H9 (cell line): ENCODE measurements at regions not wholly inside any gene's neighbourhood (a gene's known extent, or its start where the extent isn't known, plus 50 kb on each side); places are given as distances from the start of the nearest gene placed in this dataset.
A peak's percentile ranks its signal among the peaks of the same experiment; 100 is the strongest.
"Not testable (repeated sequence)": the region's sequence is repeated elsewhere in the genome, so short reads cannot be mapped to it uniquely, and the experiment has no call there.

ENCODE experiments used
- DNase-seq: peaks from one replicate; pipeline ENCODE4 v3.0.0-alpha.2; 2017
- H2AFZ ChIP-seq: one replicate; pipeline ENCODE4 v1.6.1; 2013; ENCODE audit warnings: mild to moderate bottlenecking, low read length, control low read depth, moderate library complexity
- H2AK5ac ChIP-seq: 2 replicates; pipeline ENCODE4 v1.6.1; 2013; ENCODE audit warnings: low read length, control low read depth, mixed read lengths; ENCODE audit not compliant: insufficient read length
- H2BK120ac ChIP-seq: one replicate; pipeline ENCODE4 v1.6.1; 2013; ENCODE audit warnings: low read depth, mild to moderate bottlenecking, low read length, control low read depth, inconsistent platforms; ENCODE audit not compliant: poor library complexity, severe bottlenecking
- H2BK12ac ChIP-seq: 2 replicates; pipeline ENCODE4 v1.6.1; 2013; ENCODE audit warnings: low read length, control low read depth, mixed read lengths, low read depth; ENCODE audit not compliant: insufficient read length
- H2BK15ac ChIP-seq: 2 replicates; pipeline ENCODE4 v1.6.1; 2013; ENCODE audit warnings: low read depth, low read length, control low read depth
- H2BK20ac ChIP-seq: one replicate; pipeline ENCODE4 v1.6.1; 2013; ENCODE audit warnings: low read depth, mild to moderate bottlenecking, low read length, control low read depth, inconsistent platforms; ENCODE audit not compliant: poor library complexity, severe bottlenecking
- H2BK5ac ChIP-seq: 2 replicates; pipeline ENCODE4 v1.6.1; 2013; ENCODE audit warnings: low read length, control low read depth, mixed read lengths; ENCODE audit not compliant: insufficient read length
- H3K14ac ChIP-seq: 2 replicates; pipeline ENCODE4 v1.6.1; 2013; ENCODE audit warnings: low read length, control low read depth; ENCODE audit not compliant: insufficient read depth
- H3K18ac ChIP-seq: 2 replicates; pipeline ENCODE4 v1.6.1; 2013; ENCODE audit warnings: low read depth, mild to moderate bottlenecking, mixed read lengths, low read length, control low read depth; ENCODE audit not compliant: insufficient read length
- H3K23ac ChIP-seq: 2 replicates; pipeline ENCODE4 v1.6.1; 2013; ENCODE audit warnings: low read length, control low read depth, mixed read lengths, low read depth; ENCODE audit not compliant: insufficient read length
- H3K23me2 ChIP-seq: 2 replicates; pipeline ENCODE4 v1.6.1; 2013; ENCODE audit warnings: low read depth, mild to moderate bottlenecking, mixed read lengths, low read length, control low read depth; ENCODE audit not compliant: insufficient read length, poor library complexity, severe bottlenecking
- H3K27ac ChIP-seq: 2 replicates; pipeline ENCODE4 v1.5.1; 2013; ENCODE audit warnings: low read length, control low read depth, mixed read lengths, low read depth; ENCODE audit not compliant: insufficient read length
- H3K27me3 ChIP-seq: 2 replicates; pipeline ENCODE4 v1.6.1; 2013; ENCODE audit warnings: low read length, control low read depth, inconsistent platforms; ENCODE audit not compliant: insufficient read depth
- H3K4ac ChIP-seq: 2 replicates; pipeline ENCODE4 v1.6.1; 2013; ENCODE audit warnings: low read depth, mild to moderate bottlenecking, control low read depth, inconsistent platforms, low read length, moderate library complexity
- H3K4me1 ChIP-seq: 2 replicates; pipeline ENCODE4 v1.6.1; 2013; ENCODE audit warnings: low read length, control low read depth, inconsistent platforms; ENCODE audit not compliant: insufficient read depth
- H3K4me2 ChIP-seq: 2 replicates; pipeline ENCODE4 v1.6.1; 2013; ENCODE audit warnings: low read length, control low read depth, mixed read lengths; ENCODE audit not compliant: insufficient read length, insufficient read depth
- H3K56ac ChIP-seq: 2 replicates; pipeline ENCODE4 v1.6.1; 2013; ENCODE audit warnings: low read depth, mild to moderate bottlenecking, mixed read lengths, low read length, control low read depth; ENCODE audit not compliant: insufficient read length
- H3K79me1 ChIP-seq: 2 replicates; pipeline ENCODE4 v1.6.1; 2013; ENCODE audit warnings: low read depth, mild to moderate bottlenecking, moderate library complexity, low read length, control low read depth, inconsistent platforms; ENCODE audit not compliant: insufficient read depth, poor library complexity, severe bottlenecking
- H3K79me2 ChIP-seq: 2 replicates; pipeline ENCODE4 v1.6.1; 2013; ENCODE audit warnings: low read length, control low read depth, inconsistent platforms; ENCODE audit not compliant: insufficient read depth
- H3K9ac ChIP-seq: 2 replicates; pipeline ENCODE4 v1.6.1; 2013; ENCODE audit warnings: low read length, control low read depth, mixed read lengths; ENCODE audit not compliant: insufficient read length; ENCODE audit errors: extremely low read depth
- H3K9me3 ChIP-seq: one replicate; pipeline ENCODE4 v1.6.1; 2013; ENCODE audit warnings: low read depth, low read length, inconsistent platforms; ENCODE audit not compliant: control insufficient read depth
- H3T11ph ChIP-seq: one replicate; pipeline ENCODE4 v1.6.1; 2013; ENCODE audit warnings: mild to moderate bottlenecking, low read length, control low read depth, inconsistent platforms
- H4K20me1 ChIP-seq: one replicate; pipeline ENCODE4 v1.6.1; 2013; ENCODE audit not compliant: control insufficient read depth, insufficient read length, insufficient read depth
- H4K5ac ChIP-seq: 2 replicates; pipeline ENCODE4 v1.6.1; 2013; ENCODE audit warnings: low read depth, mild to moderate bottlenecking, mixed read lengths, low read length, control low read depth; ENCODE audit not compliant: insufficient read length
- H4K8ac ChIP-seq: replicated peaks from 2 replicates; pipeline ENCODE4 v1.6.1; 2013; ENCODE audit warnings: low read length, control low read depth, mixed read lengths, low read depth; ENCODE audit not compliant: insufficient read length
- H4K91ac ChIP-seq: 2 replicates; pipeline ENCODE4 v1.6.1; 2013; ENCODE audit warnings: low read depth, mild to moderate bottlenecking, moderate library complexity, mixed read lengths, low read length, control low read depth; ENCODE audit not compliant: insufficient read length
- H3K27ac Mint-ChIP-seq, 3 experiments: 2 replicates in 2 of 3; 3 replicates in 1 of 3; pipeline ENCODE4 v1.8.0; 2020 to 2021; ENCODE audit warnings: mixed read lengths in 3 of 3, mild to moderate bottlenecking in 1 of 3, moderate library complexity in 1 of 3
- H3K27me3 Mint-ChIP-seq: 2 replicates; pipeline ENCODE4 v1.8.0; 2021; ENCODE audit warnings: low read depth, mild to moderate bottlenecking, moderate library complexity, mixed read lengths
- H3K36me3 Mint-ChIP-seq, 3 experiments: 2 replicates in 2 of 3; 3 replicates in 1 of 3; pipeline ENCODE4 v1.8.0; 2020 to 2021; ENCODE audit warnings: low read depth in 3 of 3, mixed read lengths in 3 of 3; ENCODE audit not compliant: insufficient read depth in 1 of 3
- H3K4me1 Mint-ChIP-seq, 2 experiments: 2 replicates each; pipeline ENCODE4 v1.8.0; 2020; ENCODE audit warnings: mixed read lengths in 2 of 2
- H3K4me3 Mint-ChIP-seq, 2 experiments: 2 replicates in 1 of 2; 3 replicates in 1 of 2; pipeline ENCODE4 v1.8.0; 2020 to 2021; ENCODE audit warnings: mild to moderate bottlenecking in 2 of 2, mixed read lengths in 2 of 2, moderate library complexity in 1 of 2
- H3K9me3 Mint-ChIP-seq, 2 experiments: 2 replicates in 1 of 2; 3 replicates in 1 of 2; pipeline ENCODE4 v1.8.0; 2020; ENCODE audit warnings: mild to moderate bottlenecking in 2 of 2, mixed read lengths in 2 of 2, moderate library complexity in 1 of 2
- CTCF ChIP-seq: fragments of 200-600 bp; sonication (generic); conservative IDR thresholded peaks from 3 replicates; pipeline ENCODE4 v1.8.0; 2021; ENCODE audit warnings: antibody characterized with exemption, mild to moderate bottlenecking
- WGBS: extraction: QIAGEN DNeasy Blood & Tissue Kit; methylation state at CpG from one replicate; pipeline ENCODE4 v1.1.7; 2013; ENCODE audit warnings: missing lambda C conversion rate, low lambda C conversion rate, mixed read lengths; ENCODE audit not compliant: insufficient read length; ENCODE audit errors: extremely low coverage; 5-methylcytosine and 5-hydroxymethylcytosine counted together

- H3K36me3 Mint-ChIP-seq: peaks cover 0 to 7% (median 4%) of the 10 kb centered on the region in 3 experiments; a peak in 4 of 7 replicates
- WGBS: no CpG with 5 or more reads among the region's 2 CpGs
- Histone ChIP-seq H3K79me1 (no peaks in the 10 kb centered on the region), H4K91ac (no peak overlapping the region), H2AK5ac (no peak overlapping the region), H3K23ac (no peak overlapping the region), H3K27me3 (no peaks in the 10 kb centered on the region), H4K8ac (no peak overlapping the region), H3K27ac (no peak overlapping the region), H2BK5ac (no peak overlapping the region), H2BK15ac (no peak overlapping the region), H3K18ac (no peak overlapping the region), H3K4ac (no peak overlapping the region), H2BK12ac (no peak overlapping the region), H2BK20ac (no peak overlapping the region), H2AFZ (no peak overlapping the region), H3K4me2 (no peak overlapping the region), H4K20me1 (no peaks in the 10 kb centered on the region), H2BK120ac (no peak overlapping the region), H3K56ac (no peak overlapping the region), H3K79me2 (no peaks in the 10 kb centered on the region), H3T11ph (no peak overlapping the region), H4K5ac (no peak overlapping the region), H3K9me3 (no peaks in the 10 kb centered on the region), H3K4me1 (no peaks in the 10 kb centered on the region), H3K23me2 (no peaks in the 10 kb centered on the region), H3K14ac (no peak overlapping the region), H3K9ac (no peak overlapping the region)
- H3K4me3 Mint-ChIP-seq: no peak overlapping the region
- no peak for DNase-seq
- peaks cover 12 to 14% of the 10 kb centered on the region in 2 experiments for H3K9me3 Mint-ChIP-seq
- H3K27ac Mint-ChIP-seq: peak overlapping the region in 1 of 3 experiments; percentile 68; a peak in 1 of 7 replicates
- no peaks in the 10 kb centered on the region for H3K4me1 Mint-ChIP-seq
- no peaks in the 10 kb centered on the region for H3K27me3 Mint-ChIP-seq
- no peak for TF ChIP-seq CTCF
Observed at GRCh38 chr9:7432989-7433388, 366.6 kb downstream of the DMAC1 start.

- H2AFZ ChIP-seq, H4K8ac ChIP-seq, H3K4me1 ChIP-seq, H3K27ac Mint-ChIP-seq, H4K91ac ChIP-seq, H3K79me1 ChIP-seq, H3K9me3 ChIP-seq, H3K79me2 ChIP-seq, H2BK12ac ChIP-seq, H3K56ac ChIP-seq, H3K23me2 ChIP-seq, H2BK20ac ChIP-seq, H2BK15ac ChIP-seq, H2AK5ac ChIP-seq, H3K9me3 Mint-ChIP-seq, H3K4me1 Mint-ChIP-seq, H3K23ac ChIP-seq, H3K18ac ChIP-seq, H3K27ac ChIP-seq, H3K27me3 Mint-ChIP-seq, H3K4me3 Mint-ChIP-seq, H3K9ac ChIP-seq, H4K20me1 ChIP-seq, H3K14ac ChIP-seq, DNase-seq, H4K5ac ChIP-seq, H3T11ph ChIP-seq, H2BK5ac ChIP-seq, H3K4me2 ChIP-seq, H2BK120ac ChIP-seq, H3K36me3 Mint-ChIP-seq, H3K4ac ChIP-seq, H3K27me3 ChIP-seq: not testable (repeated sequence)
- WGBS: no CpG with 5 or more reads among the region's 1 CpG
Observed at GRCh38 chr9:7417397-7417796, 382.2 kb downstream of the DMAC1 start.
